Activated T-helper 2 cell treated with anti-CD3 and anti-CD28 coated beads, Interferon-gamma antibody, Interleukin-2, Interleukin-4, amounts not matched to agents 10 μg/mL and 5 μg/mL and 100 μg/mL, durations not matched to agents 14 hours and 24 hours and 36 hours (primary cell): ENCODE measurements at regions not wholly inside any gene's neighbourhood (a gene's known extent, or its start where the extent isn't known, plus 50 kb on each side); places are given as distances from the start of the nearest gene placed in this dataset.
"Not testable (repeated sequence)": the region's sequence is repeated elsewhere in the genome, so short reads cannot be mapped to it uniquely, and the experiment has no call there.

Source experiments
- DNase-seq: peaks from one replicate; pipeline ENCODE4 v3.0.0; 2021; ENCODE audit warnings: low spot score
- H3K27ac Mint-ChIP-seq: one replicate; pipeline ENCODE4 v1.8.0; 2021; ENCODE audit warnings: mixed read lengths
- H3K27me3 Mint-ChIP-seq: one replicate; pipeline ENCODE4 v1.8.0; 2021; ENCODE audit warnings: low read depth, mixed read lengths
- H3K36me3 Mint-ChIP-seq: one replicate; pipeline ENCODE4 v1.8.0; 2021; ENCODE audit warnings: low read depth, mixed read lengths
- H3K4me1 Mint-ChIP-seq: one replicate; pipeline ENCODE4 v1.8.0; 2021; ENCODE audit warnings: low read depth, mixed read lengths
- H3K4me3 Mint-ChIP-seq: one replicate; pipeline ENCODE4 v1.8.0; 2021; ENCODE audit warnings: low read depth, mild to moderate bottlenecking, moderate library complexity, mixed read lengths
- H3K9me3 Mint-ChIP-seq: one replicate; pipeline ENCODE4 v1.8.0; 2021; ENCODE audit warnings: mixed read lengths
- intact Hi-C: fragments of 100-400 bp; cut with micrococcal nuclease; formaldehyde crosslinking; loops from one replicate; pipeline ENCODE4 v1.15.1; 2023

GRCh38 chr20:40275738-40276137 is 413.3 kb downstream of the MAFB start:
- Mint-ChIP-seq H3K27ac (no peak overlapping the region), H3K27me3 (no peaks in the 10 kb centered on the region), H3K4me3 (no peak overlapping the region), H3K4me1 (no peaks in the 10 kb centered on the region), H3K36me3 (no peaks in the 10 kb centered on the region), H3K9me3 (no peaks in the 10 kb centered on the region)
- no peak for DNase-seq
- intact Hi-C loops, result no loop called here

- H3K36me3 Mint-ChIP-seq, result no peaks in the 10 kb centered on the region
- H3K9me3 Mint-ChIP-seq, result no peaks in the 10 kb centered on the region
- no peak overlapping the region for H3K4me3 Mint-ChIP-seq
- no peak for DNase-seq
- intact Hi-C loops, result no loop called here
- H3K27ac Mint-ChIP-seq, result no peak overlapping the region
- no peaks in the 10 kb centered on the region for H3K27me3 Mint-ChIP-seq
- no peaks in the 10 kb centered on the region for H3K4me1 Mint-ChIP-seq
Observed at GRCh38 chr20:40274912-40275533, 414.0 kb downstream of the MAFB start.

GRCh38 chr20:40269274-40269673 is 419.8 kb downstream of the MAFB start:
- H3K4me1 Mint-ChIP-seq, H3K27ac Mint-ChIP-seq, H3K27me3 Mint-ChIP-seq, intact Hi-C loops, H3K36me3 Mint-ChIP-seq, DNase-seq, H3K9me3 Mint-ChIP-seq, H3K4me3 Mint-ChIP-seq: not testable (repeated sequence)

GRCh38 chr20:40268321-40269075 is 420.5 kb downstream of the MAFB start:
- intact Hi-C loops, result no loop called here
- no peaks in the 10 kb centered on the region for H3K36me3 Mint-ChIP-seq
- no peaks in the 10 kb centered on the region for H3K9me3 Mint-ChIP-seq
- no peak overlapping the region for H3K4me3 Mint-ChIP-seq
- no peak overlapping the region for H3K27ac Mint-ChIP-seq
- no peaks in the 10 kb centered on the region for H3K4me1 Mint-ChIP-seq
- no peak for DNase-seq
- H3K27me3 Mint-ChIP-seq, result no peaks in the 10 kb centered on the region

GRCh38 chr20:40265825-40266533 is 423.1 kb downstream of the MAFB start:
- H3K27me3 Mint-ChIP-seq, result no peaks in the 10 kb centered on the region
- intact Hi-C loops, result no loop called here
- no peak overlapping the region for H3K27ac Mint-ChIP-seq
- H3K36me3 Mint-ChIP-seq, result no peaks in the 10 kb centered on the region
- H3K9me3 Mint-ChIP-seq, result no peaks in the 10 kb centered on the region
- DNase-seq, result no peak
- H3K4me3 Mint-ChIP-seq, result no peak overlapping the region
- H3K4me1 Mint-ChIP-seq, result peaks cover 7% of the 10 kb centered on the region

GRCh38 chr20:40262219-40262618 is 426.8 kb downstream of the MAFB start:
- Mint-ChIP-seq H3K27ac (no peak overlapping the region), H3K9me3 (no peaks in the 10 kb centered on the region), H3K4me1 (peaks cover 7% of the 10 kb centered on the region), H3K36me3 (no peaks in the 10 kb centered on the region), H3K27me3 (no peaks in the 10 kb centered on the region), H3K4me3 (no peak overlapping the region)
- intact Hi-C loops, result no loop called here
- no peak for DNase-seq

GRCh38 chr20:40258931-40259330 is 430.1 kb downstream of the MAFB start:
- H3K27ac Mint-ChIP-seq, result no peak overlapping the region
- H3K4me1 Mint-ChIP-seq, result peaks cover 7% of the 10 kb centered on the region
- no peak overlapping the region for H3K4me3 Mint-ChIP-seq
- intact Hi-C loops, result no loop called here
- H3K27me3 Mint-ChIP-seq, result no peaks in the 10 kb centered on the region
- no peaks in the 10 kb centered on the region for H3K9me3 Mint-ChIP-seq
- DNase-seq, result no peak
- H3K36me3 Mint-ChIP-seq, result no peaks in the 10 kb centered on the region

GRCh38 chr20:40257763-40258162 is 431.3 kb downstream of the MAFB start:
- Mint-ChIP-seq H3K4me3 (no peak overlapping the region), H3K4me1 (peaks cover 7% of the 10 kb centered on the region), H3K36me3 (no peaks in the 10 kb centered on the region), H3K9me3 (no peaks in the 10 kb centered on the region), H3K27me3 (no peaks in the 10 kb centered on the region), H3K27ac (no peak overlapping the region)
- no peak for DNase-seq
- intact Hi-C loops, result no loop called here

- intact Hi-C loops, result no loop called here
- Mint-ChIP-seq H3K4me3 (no peak overlapping the region), H3K27me3 (no peaks in the 10 kb centered on the region), H3K36me3 (no peaks in the 10 kb centered on the region), H3K9me3 (no peaks in the 10 kb centered on the region), H3K27ac (no peak overlapping the region), H3K4me1 (no peaks in the 10 kb centered on the region)
- DNase-seq, result no peak
Observed at GRCh38 chr20:40255365-40255764, 433.7 kb downstream of the MAFB start.

- no peak for DNase-seq
- Mint-ChIP-seq H3K27me3 (no peaks in the 10 kb centered on the region), H3K4me3 (no peak overlapping the region), H3K27ac (no peak overlapping the region), H3K9me3 (no peaks in the 10 kb centered on the region), H3K4me1 (no peaks in the 10 kb centered on the region), H3K36me3 (no peaks in the 10 kb centered on the region)
- intact Hi-C loops, result no loop called here
Observed at GRCh38 chr20:40254023-40254772, 434.8 kb downstream of the MAFB start.

- no peak for DNase-seq
- Mint-ChIP-seq H3K4me3 (no peak overlapping the region), H3K36me3 (no peaks in the 10 kb centered on the region), H3K27ac (no peak overlapping the region), H3K9me3 (no peaks in the 10 kb centered on the region), H3K4me1 (no peaks in the 10 kb centered on the region), H3K27me3 (no peaks in the 10 kb centered on the region)
- intact Hi-C loops, result no loop called here
Observed at GRCh38 chr20:40251284-40251932, 437.6 kb downstream of the MAFB start.

- Mint-ChIP-seq H3K4me1 (no peaks in the 10 kb centered on the region), H3K9me3 (no peaks in the 10 kb centered on the region), H3K4me3 (no peak overlapping the region), H3K36me3 (no peaks in the 10 kb centered on the region), H3K27me3 (no peaks in the 10 kb centered on the region), H3K27ac (no peak overlapping the region)
- DNase-seq, result no peak
- intact Hi-C loops, result no loop called here
Observed at GRCh38 chr20:40249805-40250204, 439.2 kb downstream of the MAFB start.
